ENCODE measurements at regions not wholly inside any gene's neighbourhood (a gene's known extent, or its start where the extent isn't known, plus 50 kb on each side); places are given as distances from the start of the nearest gene placed in this dataset.

DNA sequence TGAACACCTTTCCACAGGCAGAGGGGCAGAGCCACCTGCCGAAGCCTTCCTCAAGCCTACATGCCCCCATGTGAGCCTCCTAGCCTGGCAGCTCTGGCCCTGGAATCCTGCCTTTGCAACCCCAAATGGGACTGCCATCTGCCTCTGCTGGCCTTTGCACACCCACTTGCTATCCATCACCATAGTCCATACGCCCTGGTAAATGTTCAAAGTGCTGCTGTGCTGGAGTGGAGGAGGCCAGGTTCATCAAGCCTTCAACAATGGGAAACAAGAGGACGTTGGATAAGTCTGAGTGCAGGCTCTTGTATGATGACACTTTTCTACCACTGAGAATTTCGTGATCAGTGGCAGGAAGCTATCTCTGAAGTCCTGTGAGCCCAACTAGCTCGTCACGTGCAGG, 159.8 kb downstream of the MED10 start:
- TF ChIP-seq POLR2A (IDR thresholded peaks at IDR 0.05; ENCODE audit: low read depth, low read length) (no peak), POLR2AphosphoS5 (IDR thresholded peaks at IDR 0.05; ENCODE audit: low read depth, low read length) (no peak)

Measured in GM12892 (cell line).